BE2C (cell line): ENCODE measurements at regions not wholly inside any gene's neighbourhood (a gene's known extent, or its start where the extent isn't known, plus 50 kb on each side); places are given as distances from the start of the nearest gene placed in this dataset.
A peak's percentile ranks its signal among the peaks of the same experiment; 100 is the strongest.

Experiments
- DNase-seq: peaks from one replicate; pipeline ENCODE4 v3.0.0-alpha.2; 2020
- H3K27me3 ChIP-seq: fragments of 250-450 bp; sonication (Bioruptor Pico); 2 replicates; pipeline ENCODE4 v1.5.1; 2020; ENCODE audit warnings: mild to moderate bottlenecking
- H3K36me3 ChIP-seq: fragments of 250-450 bp; sonication (Bioruptor Pico); 2 replicates; pipeline ENCODE4 v1.5.1; 2020; ENCODE audit warnings: mild to moderate bottlenecking
- H3K4me1 ChIP-seq: fragments of 250-450 bp; sonication (Bioruptor Pico); 2 replicates; pipeline ENCODE4 v1.5.1; 2020
- H3K4me3 ChIP-seq: 2 replicates; pipeline ENCODE4 v1.5.1; 2011; ENCODE audit warnings: low read depth, low read length
- H3K9me3 ChIP-seq: fragments of 250-450 bp; sonication (Bioruptor Pico); 2 replicates; pipeline ENCODE4 v1.5.1; 2020
- CTCF ChIP-seq: IDR thresholded peaks from 2 replicates; pipeline ENCODE4 v1.5.1; 2012; ENCODE audit warnings: mild to moderate bottlenecking, low read depth, low read length

- Histone ChIP-seq H3K4me3 (no peak overlapping the region), H3K36me3 (no peaks in the 10 kb centered on the region), H3K9me3 (no peaks in the 10 kb centered on the region), H3K4me1 (no peaks in the 10 kb centered on the region), H3K27me3 (no peaks in the 10 kb centered on the region)
- no peak for DNase-seq
- no peak for TF ChIP-seq CTCF
Observed at GRCh38 chr2:138428710-138429440, 72.7 kb upstream of the SPOPL start.

GRCh38 chr2:138430181-138430580 lies 71.4 kb upstream of the SPOPL start:
- no peaks in the 10 kb centered on the region for H3K27me3 ChIP-seq
- no peak for DNase-seq
- H3K4me1 ChIP-seq: no peaks in the 10 kb centered on the region
- H3K36me3 ChIP-seq: no peaks in the 10 kb centered on the region
- H3K9me3 ChIP-seq: no peaks in the 10 kb centered on the region
- TF ChIP-seq CTCF: no peak
- no peak overlapping the region for H3K4me3 ChIP-seq

GRCh38 chr2:138432971-138433370 lies 68.6 kb upstream of the SPOPL start:
- H3K4me3 ChIP-seq: no peak overlapping the region
- DNase-seq: no peak
- H3K36me3 ChIP-seq: no peaks in the 10 kb centered on the region
- no peaks in the 10 kb centered on the region for H3K27me3 ChIP-seq
- no peaks in the 10 kb centered on the region for H3K4me1 ChIP-seq
- no peaks in the 10 kb centered on the region for H3K9me3 ChIP-seq
- TF ChIP-seq CTCF: no peak

GRCh38 chr2:138433995-138434951 lies 67.3 kb upstream of the SPOPL start:
- peak; percentile 12 for DNase-seq
- TF ChIP-seq CTCF: no peak
- H3K9me3 ChIP-seq: no peaks in the 10 kb centered on the region
- H3K36me3 ChIP-seq: no peaks in the 10 kb centered on the region
- H3K27me3 ChIP-seq: no peaks in the 10 kb centered on the region
- H3K4me1 ChIP-seq: no peaks in the 10 kb centered on the region
- H3K4me3 ChIP-seq: peak overlapping the region; percentile 38

GRCh38 chr2:138435701-138436100 lies 65.9 kb upstream of the SPOPL start:
- DNase-seq: no peak
- no peak overlapping the region for H3K4me3 ChIP-seq
- no peaks in the 10 kb centered on the region for H3K9me3 ChIP-seq
- no peak for TF ChIP-seq CTCF
- H3K27me3 ChIP-seq: no peaks in the 10 kb centered on the region
- no peaks in the 10 kb centered on the region for H3K36me3 ChIP-seq
- H3K4me1 ChIP-seq: no peaks in the 10 kb centered on the region

- Histone ChIP-seq H3K9me3 (no peaks in the 10 kb centered on the region), H3K36me3 (no peaks in the 10 kb centered on the region), H3K27me3 (no peaks in the 10 kb centered on the region), H3K4me3 (no peak overlapping the region), H3K4me1 (no peaks in the 10 kb centered on the region)
- no peak for TF ChIP-seq CTCF
- DNase-seq: no peak
Observed at GRCh38 chr2:138439733-138440132, 61.8 kb upstream of the SPOPL start.
